ENCODE measurements at regions not wholly inside any gene's neighbourhood (a gene's known extent, or its start where the extent isn't known, plus 50 kb on each side); places are given as distances from the start of the nearest gene placed in this dataset.
"Not testable (repeated sequence)": the region's sequence is repeated elsewhere in the genome, so short reads cannot be mapped to it uniquely, and the experiment has no call there.

DNA sequence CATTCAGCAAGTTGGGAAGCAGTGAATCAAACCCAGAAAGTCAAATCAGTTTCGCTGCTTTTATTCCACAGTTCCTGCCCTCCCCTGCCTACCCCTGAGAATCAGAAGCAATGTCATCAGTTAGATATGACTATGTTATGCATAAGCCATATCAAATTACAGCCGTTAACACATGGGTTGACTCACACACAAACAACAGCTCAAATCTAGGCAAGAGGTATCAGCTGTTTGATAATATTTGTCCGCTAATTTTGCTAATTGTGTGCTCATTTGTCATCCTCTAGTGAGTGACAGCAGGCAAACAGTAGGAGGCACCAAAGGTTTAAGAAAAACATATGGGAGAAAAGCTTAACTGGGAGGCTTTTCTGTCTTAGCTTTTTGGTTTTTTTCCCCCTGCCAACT lies 327.4 kb upstream of the CCL2 start:
- DNase-seq (ENCODE audit: low read depth in 2 of 3, low spot score in 2 of 3): peak in 2 of 3 donors; percentile 42 to 72

DNA sequence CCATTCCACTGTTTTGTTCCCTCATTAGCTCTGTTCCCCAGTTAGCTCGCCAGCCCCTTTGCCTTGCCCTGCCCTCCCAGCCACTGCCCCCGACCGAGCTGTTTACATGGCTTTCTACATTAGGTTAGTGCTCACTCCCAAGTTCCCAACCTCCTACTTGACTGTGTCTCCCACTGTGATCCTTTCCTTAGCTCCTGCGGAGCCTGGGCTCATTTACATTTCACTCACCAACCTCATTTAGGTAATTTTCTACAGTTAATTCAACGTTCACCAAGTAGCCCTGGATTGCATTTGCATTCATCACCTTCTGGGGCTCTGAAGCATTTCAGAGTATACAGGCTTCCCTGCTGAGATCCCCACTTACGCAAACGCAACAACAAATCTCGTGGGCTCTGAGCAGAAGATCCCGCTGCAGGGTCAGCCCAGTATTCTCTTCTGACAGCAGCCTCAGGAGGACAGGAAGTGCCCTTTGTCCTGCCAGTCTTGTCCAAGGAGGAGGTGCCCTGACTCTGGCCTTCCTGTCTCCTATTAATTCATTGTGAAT lies 325.8 kb upstream of the CCL2 start:
- DNase-seq (ENCODE audit: low read depth in 2 of 3, low spot score in 2 of 3): no peak

DNA sequence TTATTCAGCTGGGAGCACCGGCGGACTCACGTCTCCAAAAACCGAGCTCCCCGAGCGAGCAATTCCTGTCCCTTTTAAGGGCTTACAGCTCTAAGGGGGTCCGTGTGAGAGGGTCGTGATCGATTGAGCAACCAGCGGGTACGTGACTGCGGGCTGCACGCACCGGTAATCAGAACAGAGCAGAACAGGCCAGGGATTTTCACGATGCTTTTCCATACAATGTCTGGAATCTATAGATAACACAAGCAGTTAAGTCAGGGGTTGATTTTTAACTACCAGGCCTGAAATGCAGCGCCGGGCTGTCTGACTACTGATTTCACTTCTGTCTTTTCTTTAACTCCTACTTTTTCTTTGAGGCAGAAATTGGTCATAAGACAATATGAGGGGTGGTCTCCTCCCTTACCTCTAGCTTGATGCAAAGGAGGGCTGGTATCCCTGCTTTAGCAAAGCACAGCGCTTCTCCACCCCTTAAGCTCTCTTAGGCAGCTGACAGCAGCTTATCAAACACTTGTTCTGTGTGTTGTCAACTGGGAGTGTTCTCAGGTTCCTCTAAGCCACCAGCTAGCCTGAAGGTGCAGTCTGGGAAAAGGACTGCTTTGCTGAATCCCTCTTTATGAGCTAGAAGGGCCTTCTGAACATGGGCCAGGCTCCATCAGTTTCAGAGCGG lies 323.8 kb upstream of the CCL2 start:
- DNase-seq (ENCODE audit: low read depth in 2 of 3, low spot score in 2 of 3): not testable (repeated sequence)

DNA sequence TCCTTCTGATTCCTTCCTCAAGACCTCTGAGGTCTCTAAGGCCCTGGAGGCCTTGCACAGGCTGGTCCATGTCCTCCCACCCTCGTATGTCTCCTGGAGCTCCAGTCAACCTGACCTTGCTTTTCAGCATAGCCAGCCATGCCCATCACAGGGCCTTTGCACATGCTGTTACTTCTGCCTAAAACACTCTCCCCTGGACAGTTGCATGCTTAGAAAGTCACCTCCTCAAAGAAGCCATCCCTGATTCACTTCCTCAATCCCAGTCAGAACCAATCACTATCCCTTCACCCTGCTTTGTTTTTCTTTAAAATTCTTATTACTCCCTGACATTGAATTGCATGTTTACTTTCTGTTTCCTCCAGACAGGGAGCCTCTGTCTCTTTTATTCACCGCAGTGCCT lies 322.1 kb upstream of the CCL2 start:
- DNase-seq (ENCODE audit: low read depth in 2 of 3, low spot score in 2 of 3): no peak

DNA sequence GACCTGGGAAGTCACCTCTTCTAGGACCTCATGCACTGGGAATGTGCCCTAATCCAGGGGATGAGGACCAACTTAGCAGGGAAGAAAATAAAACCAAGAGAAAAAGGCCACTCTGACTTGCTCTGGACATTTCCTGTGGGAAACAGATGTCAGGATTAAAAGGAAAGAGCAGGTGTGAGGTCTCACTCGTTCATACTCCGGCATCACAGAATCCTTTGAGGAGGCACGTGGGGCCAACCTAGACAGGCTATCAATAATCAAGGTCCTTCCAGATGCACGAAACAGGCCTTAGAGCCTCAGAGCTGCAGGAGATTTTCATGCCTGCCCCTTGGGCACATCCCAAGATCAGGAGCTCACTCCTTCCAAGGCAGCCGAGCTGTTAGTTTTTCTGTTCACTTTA lies 321.5 kb upstream of the CCL2 start:
- DNase-seq (ENCODE audit: low read depth in 2 of 3, low spot score in 2 of 3): no peak

DNA sequence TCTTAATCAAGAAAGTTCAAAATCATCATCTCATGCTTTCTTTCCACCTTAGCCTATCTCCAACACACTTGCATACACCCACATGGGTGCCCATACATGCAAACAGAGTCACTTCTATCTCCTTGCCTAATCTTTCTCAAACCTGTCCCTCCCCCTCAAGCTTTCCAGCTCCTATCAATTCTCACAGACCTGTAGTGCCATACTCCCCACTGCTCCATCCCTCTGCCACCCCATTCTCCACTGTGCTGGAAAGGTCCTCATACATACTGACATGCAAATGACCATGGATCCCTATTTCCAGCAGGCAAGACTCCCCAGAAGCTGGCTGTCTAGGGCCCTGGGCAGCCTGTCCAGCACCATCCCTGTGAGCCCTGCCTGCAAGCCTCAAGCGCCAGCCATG lies 320.4 kb upstream of the CCL2 start:
- DNase-seq (ENCODE audit: low read depth in 2 of 3, low spot score in 2 of 3): no peak

DNA sequence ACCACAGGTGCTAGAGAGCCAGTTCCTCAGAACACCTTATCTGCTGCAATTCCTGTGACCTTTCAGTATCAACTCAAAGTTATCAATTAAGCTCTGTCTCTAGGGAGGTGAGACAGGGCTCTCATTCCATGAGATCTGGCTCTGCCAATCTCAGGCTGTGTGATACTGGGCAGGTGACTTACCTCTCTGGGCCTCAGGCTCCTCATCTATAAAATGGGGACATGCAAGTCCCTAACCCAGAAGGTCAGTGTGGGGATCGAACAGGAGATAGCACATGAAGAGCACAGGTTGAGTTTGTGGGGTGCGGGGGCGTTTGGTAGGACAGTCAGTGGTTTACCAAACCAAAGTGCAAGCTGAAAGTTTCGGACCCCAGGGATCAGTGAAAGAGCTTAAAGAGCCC lies 319.3 kb upstream of the CCL2 start:
- no peak for DNase-seq (ENCODE audit: low read depth in 2 of 3, low spot score in 2 of 3)

DNA sequence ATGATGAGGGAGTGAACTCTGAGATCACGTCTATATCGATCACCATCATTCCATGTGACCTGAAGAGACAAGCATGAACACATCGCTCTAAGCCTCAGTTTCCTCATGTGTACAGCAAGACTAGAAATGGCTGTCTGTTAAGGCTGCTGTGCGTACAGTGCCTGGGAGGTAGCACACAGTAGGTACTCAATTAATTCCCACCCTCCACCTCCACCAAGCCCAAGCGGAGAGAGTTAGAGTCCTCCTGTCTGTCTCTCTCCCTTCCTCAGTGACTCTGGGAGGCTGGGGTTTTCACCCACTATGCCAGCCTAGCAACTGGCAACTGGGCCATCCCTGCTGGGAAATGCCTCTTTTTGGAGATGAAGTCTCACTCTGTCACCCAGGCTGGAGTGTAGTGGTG lies 318.3 kb upstream of the CCL2 start:
- no peak for DNase-seq (ENCODE audit: low read depth in 2 of 3, low spot score in 2 of 3)

DNA sequence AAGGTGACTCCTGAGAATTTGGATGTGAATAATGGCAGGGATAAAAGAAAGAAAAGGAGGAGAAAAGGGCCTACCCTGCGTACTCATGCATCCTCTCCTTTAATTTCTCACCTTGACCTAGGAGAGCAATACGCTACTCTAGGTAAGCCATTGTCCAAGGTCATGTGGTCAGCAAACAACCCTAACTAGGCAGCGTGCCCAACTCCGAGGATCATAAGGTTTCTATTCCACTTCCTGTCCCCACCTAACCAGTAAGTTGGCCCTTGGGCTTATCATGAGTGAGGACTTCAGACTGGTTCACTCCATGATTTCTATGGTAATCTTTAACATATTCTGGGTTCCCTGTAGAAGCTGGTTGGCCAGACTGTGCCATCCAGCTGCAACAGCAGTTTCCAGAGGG lies 315.1 kb upstream of the CCL2 start:
- DNase-seq (ENCODE audit: low read depth in 2 of 3, low spot score in 2 of 3): no peak

DNA sequence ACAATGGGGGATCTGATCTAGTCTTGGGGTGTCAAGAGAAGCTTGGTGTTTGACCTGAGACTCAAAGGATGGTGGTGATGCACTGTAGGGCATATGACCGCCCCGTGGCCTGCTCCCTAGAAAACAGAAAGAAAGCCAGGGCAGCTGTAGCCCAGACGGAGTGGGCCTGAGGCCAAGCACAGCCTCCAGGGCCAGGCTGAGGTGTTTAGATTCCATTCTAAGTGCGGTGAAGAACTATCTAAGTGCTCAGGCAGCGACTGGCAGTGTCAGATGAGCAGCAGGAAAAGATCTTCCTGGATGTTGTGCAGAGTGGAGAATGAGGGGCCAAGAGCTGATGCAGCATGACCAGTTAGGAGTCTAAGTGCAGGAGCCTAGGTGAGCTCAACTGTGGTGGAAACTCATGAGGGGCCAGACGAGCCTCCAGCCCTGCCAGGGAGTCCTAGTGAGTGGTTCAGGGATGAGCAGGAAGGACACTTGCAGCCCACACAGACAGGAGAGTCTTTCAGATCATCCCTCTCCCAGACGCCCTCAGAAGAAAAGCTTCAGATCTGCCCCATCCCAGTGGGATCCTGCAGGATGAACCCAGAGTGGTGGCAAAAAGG lies 314.2 kb upstream of the CCL2 start:
- no peak for DNase-seq (ENCODE audit: low read depth in 2 of 3, low spot score in 2 of 3)

DNA sequence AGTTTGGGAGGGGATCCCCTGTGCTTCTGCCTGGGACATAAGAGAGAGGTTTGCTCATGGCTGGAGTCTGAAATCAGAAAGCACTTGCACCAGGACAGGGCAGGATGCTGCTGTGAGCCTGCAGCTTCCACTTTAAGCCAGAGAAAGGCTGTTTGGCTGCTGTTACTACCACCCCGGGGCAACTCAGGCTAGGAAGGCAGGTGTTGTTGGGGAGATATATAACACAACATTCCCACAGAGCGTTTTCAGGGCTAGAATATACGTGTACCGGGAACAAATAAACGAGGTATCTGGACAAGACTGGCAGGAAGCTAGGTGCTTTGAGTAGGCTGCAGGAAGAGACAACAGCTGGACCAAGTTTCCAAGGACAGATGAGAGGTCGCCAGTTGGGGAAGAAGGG lies 313.3 kb upstream of the CCL2 start:
- no peak for DNase-seq (ENCODE audit: low read depth in 2 of 3, low spot score in 2 of 3)

DNA sequence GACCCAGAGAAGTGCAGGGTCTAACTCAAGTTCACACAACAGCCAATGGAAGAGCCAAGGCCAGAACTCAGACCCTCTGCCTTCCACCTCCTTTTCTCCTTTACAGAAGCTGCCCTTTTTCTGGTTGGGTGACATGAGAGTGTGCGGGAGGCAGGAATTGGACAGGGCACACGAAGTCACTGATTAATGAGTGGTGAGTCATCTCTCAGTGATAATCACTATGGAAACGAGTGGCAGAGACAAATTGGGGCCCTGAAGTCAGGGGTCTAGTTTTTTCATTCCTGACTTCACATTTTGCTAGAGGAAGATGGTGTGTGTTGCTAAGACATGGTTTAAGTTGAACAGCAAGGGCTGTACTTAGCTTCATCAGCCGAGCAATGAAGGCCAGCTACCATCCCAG lies 312.7 kb upstream of the CCL2 start:
- DNase-seq (ENCODE audit: low read depth in 2 of 3, low spot score in 2 of 3): peak in 2 of 3 donors; percentile 48 to 73

DNA sequence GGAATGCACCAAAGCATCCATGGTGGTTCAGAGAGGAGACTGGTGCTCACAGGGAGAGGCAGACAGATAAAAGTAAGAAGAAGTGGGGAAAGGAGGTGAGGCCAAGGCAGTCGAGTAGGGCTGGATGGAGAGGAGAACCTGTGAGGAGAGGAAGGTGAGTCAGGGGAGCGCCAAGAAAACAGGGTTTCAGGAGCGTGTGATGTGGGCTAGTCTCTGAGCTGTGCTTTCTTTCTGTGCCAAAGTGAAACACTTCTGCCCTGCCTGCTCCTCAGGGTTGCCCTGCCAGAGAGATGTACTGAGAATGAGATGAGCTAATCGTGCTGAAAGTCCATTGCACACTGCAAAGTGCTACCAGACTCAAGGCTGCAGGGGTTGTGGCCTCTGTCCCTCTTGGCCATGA lies 310.7 kb upstream of the CCL2 start:
- DNase-seq (ENCODE audit: low read depth in 2 of 3, low spot score in 2 of 3): no peak

DNA sequence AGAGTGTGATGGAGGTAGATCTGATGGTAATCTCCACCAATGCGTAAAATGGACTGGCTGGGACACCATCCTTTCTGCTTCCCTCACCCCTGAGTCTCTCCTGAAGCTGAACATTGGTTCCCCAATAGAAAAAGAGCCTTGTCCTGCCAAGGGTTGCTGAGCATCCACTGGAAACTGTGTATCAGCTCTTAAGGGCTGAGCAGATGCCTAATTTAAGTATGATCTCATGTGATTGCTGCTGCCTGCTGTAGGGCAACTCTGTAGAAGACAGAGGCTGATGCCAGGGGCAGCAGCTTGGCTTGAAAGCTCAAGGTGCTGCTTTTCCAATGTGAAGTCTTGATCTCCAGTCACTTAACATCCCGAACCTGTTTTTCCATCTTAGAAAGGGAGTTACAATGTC lies 310.3 kb upstream of the CCL2 start:
- no peak for DNase-seq (ENCODE audit: low read depth in 2 of 3, low spot score in 2 of 3)

DNA sequence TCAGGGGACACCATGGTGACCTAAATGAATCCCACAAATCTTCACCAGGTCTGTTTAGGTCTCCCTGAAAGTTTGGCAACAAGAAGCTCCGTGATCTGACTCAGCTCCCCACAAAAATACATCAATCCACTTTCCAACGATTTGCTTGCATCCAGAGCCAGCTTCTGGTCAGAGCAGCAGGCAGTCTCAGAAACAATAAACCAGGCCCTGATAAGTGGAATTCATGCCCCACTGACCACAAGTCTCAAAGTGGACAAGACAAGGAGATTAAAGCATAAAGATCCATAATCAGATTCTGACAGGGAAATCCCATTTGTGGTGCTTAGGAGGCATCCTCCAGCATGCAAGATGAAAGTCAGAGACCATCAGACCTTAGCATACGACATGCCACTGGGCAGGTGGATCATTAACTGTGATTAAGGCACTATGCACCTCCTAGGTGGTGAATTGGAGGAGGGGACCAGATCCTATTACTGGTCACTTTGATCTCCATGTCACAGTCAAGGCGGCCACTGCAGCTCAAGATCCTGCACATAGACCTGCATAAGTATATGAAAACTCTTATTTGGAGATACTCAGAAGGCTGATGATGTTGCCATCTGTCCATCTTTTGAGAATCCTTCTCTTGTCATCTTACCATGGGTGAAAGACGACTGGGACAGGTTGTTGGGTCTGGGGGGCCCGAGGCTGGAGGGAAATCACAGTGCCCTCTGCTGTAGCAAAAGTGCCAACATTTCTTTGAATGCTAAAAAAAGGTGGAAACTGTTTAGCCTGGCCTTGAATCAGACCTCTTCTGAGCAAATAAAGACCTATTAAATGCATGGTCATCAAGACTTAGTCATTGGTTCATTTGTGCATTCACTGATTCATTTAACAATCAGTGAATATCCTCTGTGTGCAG lies 309.2 kb upstream of the CCL2 start:
- no peak for DNase-seq (ENCODE audit: low read depth in 2 of 3, low spot score in 2 of 3)

DNA sequence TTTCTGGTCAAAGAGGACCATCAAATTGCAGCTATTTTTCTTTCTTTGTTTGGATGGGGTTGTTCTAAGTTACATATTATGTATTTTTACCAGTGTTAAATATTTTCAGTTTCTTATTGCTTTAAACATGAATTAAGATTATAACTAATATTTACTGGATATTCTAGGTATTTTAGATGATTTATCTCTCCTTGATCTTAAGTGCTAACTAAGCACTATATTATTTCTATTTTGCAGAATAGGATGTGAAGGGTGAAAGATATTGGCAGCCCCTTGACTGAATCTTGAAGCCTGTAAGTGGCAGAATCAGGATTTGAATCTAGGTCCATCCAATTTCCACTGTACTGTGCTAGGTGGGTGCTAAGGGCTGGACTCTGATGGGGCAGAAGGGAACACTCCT lies 307.3 kb upstream of the CCL2 start:
- no peak for DNase-seq (ENCODE audit: low read depth in 2 of 3, low spot score in 2 of 3)

DNA sequence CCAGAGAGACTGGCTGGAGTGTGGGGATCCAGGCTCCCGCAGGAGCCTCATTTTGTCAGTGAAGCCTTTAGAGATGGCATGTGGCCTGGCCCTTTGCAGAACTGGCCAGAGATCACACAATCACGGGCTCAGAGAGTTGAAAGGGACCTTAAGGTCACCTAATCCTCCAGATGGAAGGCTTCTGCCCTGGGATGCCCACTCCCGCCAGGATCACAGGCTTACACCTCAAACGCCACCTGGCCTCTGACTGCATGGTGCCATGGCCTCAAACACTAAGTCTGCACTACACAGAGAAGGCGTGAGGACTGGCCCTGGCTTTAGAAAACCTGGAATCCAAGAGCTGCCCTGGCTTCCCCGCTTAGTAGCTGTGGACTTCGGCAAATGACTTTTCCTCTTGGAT lies 306.8 kb upstream of the CCL2 start:
- no peak for DNase-seq (ENCODE audit: low read depth in 2 of 3, low spot score in 2 of 3)

DNA sequence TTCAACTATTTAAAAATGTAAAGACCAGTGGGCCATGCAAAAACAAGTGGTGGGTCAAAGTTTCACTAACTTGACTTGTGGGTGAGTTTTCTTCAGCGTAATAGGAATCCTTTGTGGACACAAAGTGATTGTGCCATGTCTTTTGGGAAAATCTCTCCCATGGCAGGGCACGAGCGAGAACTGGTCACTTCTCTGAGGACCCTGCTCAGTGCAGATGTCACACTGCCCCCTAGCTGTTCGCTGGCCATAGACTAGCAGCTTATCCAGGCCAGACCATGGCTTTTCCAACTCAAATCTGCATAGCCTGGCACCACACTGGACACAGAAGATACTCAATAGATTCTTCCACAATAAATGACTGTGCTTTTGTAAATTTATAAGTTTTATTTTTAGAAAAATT lies 306.0 kb upstream of the CCL2 start:
- no peak for DNase-seq (ENCODE audit: low read depth in 2 of 3, low spot score in 2 of 3)

DNA sequence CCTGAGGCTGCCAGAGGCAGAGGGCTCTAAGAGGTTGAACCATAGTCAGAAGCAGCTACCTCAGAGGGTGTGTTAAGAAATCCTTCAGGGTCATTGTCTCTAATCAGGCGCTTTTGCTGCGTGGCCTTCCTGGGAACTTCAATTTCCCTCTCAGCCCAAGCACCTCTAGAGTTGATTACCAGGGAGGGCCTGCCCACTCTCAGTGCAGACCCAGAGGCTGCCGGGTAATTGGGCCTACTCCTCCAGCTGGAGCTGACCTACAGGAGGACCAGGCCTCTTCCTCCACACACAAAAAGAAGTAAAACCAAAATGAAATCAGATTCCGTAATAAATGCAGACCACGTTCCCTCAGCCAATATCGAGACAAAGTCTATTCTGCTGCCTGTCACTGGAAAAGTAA lies 305.0 kb upstream of the CCL2 start:
- no peak for DNase-seq (ENCODE audit: low read depth in 2 of 3, low spot score in 2 of 3)

DNA sequence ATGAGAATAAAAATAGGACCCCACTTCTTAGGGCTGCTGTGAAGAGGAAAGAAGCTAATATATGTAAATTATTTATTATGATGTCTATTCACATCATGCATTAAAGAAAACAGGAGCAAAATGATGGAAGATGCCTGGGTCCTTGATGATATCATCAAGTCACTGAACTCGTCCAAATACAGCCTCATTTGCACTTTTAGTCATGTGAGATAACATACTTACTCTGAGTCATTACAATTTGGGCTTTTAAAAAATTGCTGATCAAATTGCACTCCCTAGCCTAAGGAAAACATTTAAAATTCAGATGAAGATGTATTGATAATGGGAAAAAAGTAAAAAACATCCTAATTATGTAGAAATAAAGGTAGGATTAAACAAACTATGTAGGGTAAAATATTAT lies 302.7 kb upstream of the CCL2 start:
- DNase-seq (ENCODE audit: low read depth in 2 of 3, low spot score in 2 of 3): no peak

DNA sequence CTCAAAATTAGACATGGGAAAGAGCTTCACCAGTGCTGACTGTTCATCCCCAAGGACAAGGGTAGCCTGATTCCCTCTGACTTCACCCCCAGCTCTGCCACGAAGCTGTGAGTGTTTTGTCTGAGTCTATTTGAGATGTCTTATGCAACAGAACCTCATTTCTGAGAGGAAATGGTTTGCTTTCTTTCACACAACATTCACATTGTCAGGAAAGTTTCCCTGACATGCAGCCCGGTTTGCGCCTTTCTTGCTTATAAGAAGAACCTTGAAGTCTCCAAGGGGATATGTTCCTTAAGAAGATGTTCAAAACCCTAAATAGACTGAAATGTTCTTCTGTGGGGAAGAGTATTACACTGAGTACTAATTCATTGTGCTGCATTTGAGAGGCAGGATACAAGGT lies 300.5 kb upstream of the CCL2 start:
- no peak for DNase-seq (ENCODE audit: low read depth in 2 of 3, low spot score in 2 of 3)

DNA sequence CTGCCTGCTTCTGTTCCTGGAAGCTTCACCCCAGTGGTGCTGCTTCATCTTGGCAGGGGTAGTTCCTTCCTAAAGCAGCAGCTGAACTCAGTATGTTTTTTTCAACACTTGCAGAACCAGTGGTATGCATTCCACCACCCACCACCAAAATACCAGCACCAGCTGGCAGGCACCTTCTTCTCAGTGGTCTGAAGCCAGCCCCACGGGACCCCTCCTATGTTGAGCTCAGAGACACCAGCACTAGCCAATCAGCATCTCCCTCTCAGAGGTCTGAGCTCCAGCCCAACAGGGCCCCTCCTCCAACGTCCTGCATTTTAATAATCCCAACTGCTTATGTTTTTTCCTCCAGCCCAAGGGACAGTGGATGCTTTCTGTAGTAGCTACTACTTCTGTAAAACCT lies 299.6 kb upstream of the CCL2 start:
- no peak for DNase-seq (ENCODE audit: low read depth in 2 of 3, low spot score in 2 of 3)

Measured in hematopoietic multipotent progenitor cell (in vitro differentiated cells).